Chondrocyte (in vitro differentiated cells): ENCODE measurements at regions not wholly inside any gene's neighbourhood (a gene's known extent, or its start where the extent isn't known, plus 50 kb on each side); places are given as distances from the start of the nearest gene placed in this dataset.

Experiments used
- DNase-seq: peaks from one replicate; pipeline ENCODE4 v3.0.0; 2021; ENCODE audit warnings: mixed read lengths, low spot score
- H3K27ac Mint-ChIP-seq: one replicate; pipeline ENCODE4 v1.8.0; 2021; ENCODE audit warnings: mild to moderate bottlenecking, moderate library complexity, mixed read lengths; ENCODE audit not compliant: unreplicated experiment
- H3K27me3 Mint-ChIP-seq: 2 replicates; pipeline ENCODE4 v1.8.0; 2021; ENCODE audit warnings: low read depth, mixed read lengths
- H3K36me3 Mint-ChIP-seq: 2 replicates; pipeline ENCODE4 v1.8.0; 2021; ENCODE audit warnings: low read depth, mixed read lengths
- H3K4me1 Mint-ChIP-seq: 2 replicates; pipeline ENCODE4 v1.8.0; 2021; ENCODE audit warnings: low read depth, mild to moderate bottlenecking, mixed read lengths
- H3K4me3 Mint-ChIP-seq: one replicate; pipeline ENCODE4 v1.8.0; 2021; ENCODE audit warnings: mild to moderate bottlenecking, moderate library complexity, mixed read lengths; ENCODE audit not compliant: unreplicated experiment
- H3K9me3 Mint-ChIP-seq: 2 replicates; pipeline ENCODE4 v1.8.0; 2021; ENCODE audit warnings: low read depth, mixed read lengths
- CTCF ChIP-seq: fragments of 200-600 bp; sonication (generic); IDR thresholded peaks from 2 replicates; pipeline ENCODE4 v1.5.0; 2021; ENCODE audit warnings: antibody characterized with exemption, mild to moderate bottlenecking, moderate library complexity

DNA sequence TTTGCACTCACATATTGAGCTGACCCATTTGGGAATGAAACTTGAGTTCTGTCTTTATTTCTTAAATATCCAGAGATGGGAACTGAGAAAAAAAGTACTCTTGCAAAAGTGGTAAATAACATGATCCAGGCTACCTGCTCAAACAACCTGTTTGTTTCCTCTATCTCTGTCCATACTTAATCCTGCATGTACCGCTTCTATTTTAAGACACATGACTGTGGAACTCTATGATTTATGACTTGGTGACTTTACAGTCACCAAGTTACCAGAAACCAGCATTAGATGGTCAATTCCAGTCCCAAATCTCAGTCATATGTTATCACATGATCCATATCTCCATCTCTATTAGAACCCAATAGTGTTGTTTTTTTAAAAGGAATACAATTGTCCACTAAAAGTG lies 606.7 kb downstream of the EPHA5 start:
- no peak for DNase-seq
- no peak overlapping the region for H3K4me3 Mint-ChIP-seq
- no peaks in the 10 kb centered on the region for H3K4me1 Mint-ChIP-seq
- no peak overlapping the region for H3K27ac Mint-ChIP-seq
- H3K9me3 Mint-ChIP-seq = peaks cover 3% of the 10 kb centered on the region
- peaks cover 1% of the 10 kb centered on the region for H3K27me3 Mint-ChIP-seq
- H3K36me3 Mint-ChIP-seq = no peaks in the 10 kb centered on the region
- no peak for TF ChIP-seq CTCF

GRCh38 chr4:65050786-65051185 lies 619.5 kb downstream of the EPHA5 start:
- Mint-ChIP-seq H3K4me3 (no peak overlapping the region), H3K27ac (no peak overlapping the region)

GRCh38 chr4:65046192-65047133 lies 623.8 kb downstream of the EPHA5 start:
- Mint-ChIP-seq H3K36me3 (no peaks in the 10 kb centered on the region), H3K27ac (no peak overlapping the region), H3K4me1 (no peaks in the 10 kb centered on the region), H3K9me3 (no peaks in the 10 kb centered on the region), H3K27me3 (peaks cover 2% of the 10 kb centered on the region), H3K4me3 (no peak overlapping the region)
- DNase-seq = no peak
- TF ChIP-seq CTCF = no peak

More at GRCh38 chr4:65050786-65051185, 619.5 kb downstream of the EPHA5 start:
- Mint-ChIP-seq H3K9me3 (no peaks in the 10 kb centered on the region), H3K36me3 (no peaks in the 10 kb centered on the region), H3K27me3 (no peaks in the 10 kb centered on the region), H3K4me1 (no peaks in the 10 kb centered on the region)
- TF ChIP-seq CTCF = no peak
- no peak for DNase-seq

- no peaks in the 10 kb centered on the region for H3K9me3 Mint-ChIP-seq
- no peaks in the 10 kb centered on the region for H3K36me3 Mint-ChIP-seq
- H3K27me3 Mint-ChIP-seq = peaks cover 6% of the 10 kb centered on the region
- no peaks in the 10 kb centered on the region for H3K4me1 Mint-ChIP-seq
- TF ChIP-seq CTCF = peak; percentile 74
- no peak for DNase-seq
- H3K27ac Mint-ChIP-seq = no peak overlapping the region
- no peak overlapping the region for H3K4me3 Mint-ChIP-seq
Observed at GRCh38 chr4:65033899-65034298, 624.6 kb upstream of the TECRL start.

DNA sequence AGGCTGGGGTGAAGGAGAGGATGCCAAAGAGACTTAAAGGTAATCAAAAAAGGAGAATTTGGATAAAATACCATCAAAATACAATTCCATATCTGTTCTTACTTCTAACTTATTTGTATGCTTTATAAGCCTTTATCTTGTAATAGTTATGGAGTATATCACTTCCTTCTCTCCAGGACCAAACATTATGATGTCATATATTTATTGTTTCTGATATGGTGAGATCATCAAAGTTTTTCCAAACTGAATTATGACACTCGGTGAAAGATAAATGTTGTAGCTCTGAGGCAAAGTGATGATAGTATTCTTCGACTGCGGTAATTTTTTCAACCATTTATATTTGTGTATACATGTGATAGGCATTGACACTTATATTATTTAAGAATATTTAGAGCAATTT lies 619.3 kb upstream of the TECRL start:
- peaks cover 9% of the 10 kb centered on the region for H3K9me3 Mint-ChIP-seq
- no peak for DNase-seq
- TF ChIP-seq CTCF = no peak
- no peaks in the 10 kb centered on the region for H3K36me3 Mint-ChIP-seq
- no peak overlapping the region for H3K4me3 Mint-ChIP-seq
- H3K4me1 Mint-ChIP-seq = no peaks in the 10 kb centered on the region
- H3K27me3 Mint-ChIP-seq = no peaks in the 10 kb centered on the region
- H3K27ac Mint-ChIP-seq = no peak overlapping the region
